ENCODE measurements at regions not wholly inside any gene's neighbourhood (a gene's known extent, or its start where the extent isn't known, plus 50 kb on each side); places are given as distances from the start of the nearest gene placed in this dataset.

DNA sequence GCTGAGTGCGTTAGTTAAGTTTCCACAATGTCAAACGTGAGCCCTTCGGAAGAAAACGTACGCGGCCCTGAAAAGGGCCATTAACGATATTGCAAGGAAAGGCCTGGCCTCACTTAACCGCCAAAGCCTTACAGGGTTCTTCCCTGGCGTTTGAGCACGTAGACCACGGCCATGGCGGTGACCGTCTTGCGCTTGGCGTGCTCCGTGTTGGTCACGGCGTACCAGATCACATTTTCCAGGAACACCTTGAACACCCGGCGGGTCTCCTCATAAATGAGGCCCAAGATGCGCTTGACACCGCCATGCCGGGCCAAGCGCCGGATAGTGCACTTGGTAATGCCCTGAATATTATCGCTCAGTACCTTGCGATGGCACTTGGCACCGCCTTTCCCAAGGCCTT lies 118.4 kb upstream of the BTN3A2 start:
- H3K36me3 ChIP-seq = no peaks in the 10 kb centered on the region
- no peaks in the 10 kb centered on the region for H3K9me3 ChIP-seq
- H3K27me3 ChIP-seq = peaks cover 0 to 21% of the 10 kb centered on the region in 2 donors
- no peak overlapping the region for H3K27ac ChIP-seq
- TF ChIP-seq, protein P1, sequence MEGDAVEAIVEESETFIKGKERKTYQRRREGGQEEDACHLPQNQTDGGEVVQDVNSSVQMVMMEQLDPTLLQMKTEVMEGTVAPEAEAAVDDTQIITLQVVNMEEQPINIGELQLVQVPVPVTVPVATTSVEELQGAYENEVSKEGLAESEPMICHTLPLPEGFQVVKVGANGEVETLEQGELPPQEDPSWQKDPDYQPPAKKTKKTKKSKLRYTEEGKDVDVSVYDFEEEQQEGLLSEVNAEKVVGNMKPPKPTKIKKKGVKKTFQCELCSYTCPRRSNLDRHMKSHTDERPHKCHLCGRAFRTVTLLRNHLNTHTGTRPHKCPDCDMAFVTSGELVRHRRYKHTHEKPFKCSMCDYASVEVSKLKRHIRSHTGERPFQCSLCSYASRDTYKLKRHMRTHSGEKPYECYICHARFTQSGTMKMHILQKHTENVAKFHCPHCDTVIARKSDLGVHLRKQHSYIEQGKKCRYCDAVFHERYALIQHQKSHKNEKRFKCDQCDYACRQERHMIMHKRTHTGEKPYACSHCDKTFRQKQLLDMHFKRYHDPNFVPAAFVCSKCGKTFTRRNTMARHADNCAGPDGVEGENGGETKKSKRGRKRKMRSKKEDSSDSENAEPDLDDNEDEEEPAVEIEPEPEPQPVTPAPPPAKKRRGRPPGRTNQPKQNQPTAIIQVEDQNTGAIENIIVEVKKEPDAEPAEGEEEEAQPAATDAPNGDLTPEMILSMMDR (IDR thresholded peaks at IDR 0.05) = no peak
- peaks cover 0 to 10% (median 3%) of the 10 kb centered on the region in 4 donors for H3K4me1 ChIP-seq
- DNase-seq = no peak
- H3K4me3 ChIP-seq = no peak overlapping the region
- intact Hi-C loops (cut with DNase I; ENCODE audit: low total_unique reads) = no loop called here

DNA sequence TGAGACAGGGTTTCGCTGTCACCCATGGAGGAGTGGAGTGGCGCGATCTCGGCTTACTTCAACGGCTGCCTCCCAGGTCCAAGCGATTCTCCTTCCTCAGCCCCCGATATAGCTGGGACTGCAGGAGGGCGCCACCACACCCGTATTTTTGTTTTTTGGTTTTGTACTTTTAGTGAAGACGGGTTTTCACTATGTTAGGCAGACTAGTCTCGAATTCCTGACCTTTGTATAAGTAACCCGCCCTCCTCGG lies 115.4 kb upstream of the BTN3A2 start:
- TF ChIP-seq, protein P1 (IDR thresholded peaks at IDR 0.05) = no peak
- Histone ChIP-seq H3K4me3 (peak overlapping the region; percentile 49 to 57), H3K9me3 (no peaks in the 10 kb centered on the region), H3K27ac (peak overlapping the region; percentile 27 to 42), H3K4me1 (peaks cover 0 to 13% (median 5%) of the 10 kb centered on the region in 4 donors), H3K27me3 (peaks cover 0 to 35% of the 10 kb centered on the region in 2 donors), H3K36me3 (no peaks in the 10 kb centered on the region)
- intact Hi-C loops (cut with DNase I; ENCODE audit: low total_unique reads) = no loop called here
- DNase-seq = no peak

DNA sequence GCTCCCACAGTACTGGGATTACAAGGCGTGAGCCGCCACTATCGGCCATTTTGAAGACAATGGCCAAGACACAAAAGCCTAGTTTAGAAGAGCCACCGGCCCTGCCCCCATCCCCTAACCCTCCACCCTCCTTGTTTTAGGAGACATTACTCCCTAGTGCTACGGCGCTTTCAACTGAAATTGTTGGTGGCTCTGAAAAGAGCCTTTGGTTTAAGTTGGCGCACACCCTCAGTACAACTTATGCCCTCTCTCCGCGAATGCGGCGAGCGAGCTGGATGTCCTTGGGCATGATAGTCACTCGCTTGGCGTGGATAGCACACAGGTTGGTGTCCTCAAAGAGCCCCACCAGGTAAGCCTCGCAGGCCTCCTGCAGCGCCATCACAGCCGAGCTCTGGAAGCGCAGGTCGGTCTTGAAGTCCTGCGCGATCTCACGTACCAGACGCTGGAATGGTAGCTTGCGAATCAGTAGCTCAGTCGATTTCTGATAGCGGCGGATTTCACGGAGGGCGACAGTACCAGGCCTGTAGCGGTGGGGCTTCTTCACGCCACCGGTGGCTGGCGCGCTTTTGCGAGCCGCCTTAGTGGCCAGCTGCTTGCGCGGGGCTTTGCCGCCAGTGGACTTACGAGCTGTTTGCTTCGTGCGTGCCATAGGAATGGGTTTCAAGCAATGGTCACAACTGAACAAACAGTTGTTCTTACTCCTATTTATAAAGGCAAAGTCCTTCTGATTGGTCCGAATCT lies 114.9 kb upstream of the BTN3A2 start:
- Histone ChIP-seq H3K4me1 (peaks cover 0 to 13% (median 5%) of the 10 kb centered on the region in 4 donors), H3K27me3 (peaks cover 0 to 40% of the 10 kb centered on the region in 2 donors), H3K9me3 (no peaks in the 10 kb centered on the region), H3K4me3 (peak overlapping the region; percentile 49 to 57), H3K27ac (peak overlapping the region; percentile 27 to 42), H3K36me3 (no peaks in the 10 kb centered on the region)
- intact Hi-C loops (cut with DNase I; ENCODE audit: low total_unique reads) = no loop called here
- DNase-seq = no peak
- TF ChIP-seq, protein P1 (IDR thresholded peaks at IDR 0.05) = no peak

DNA sequence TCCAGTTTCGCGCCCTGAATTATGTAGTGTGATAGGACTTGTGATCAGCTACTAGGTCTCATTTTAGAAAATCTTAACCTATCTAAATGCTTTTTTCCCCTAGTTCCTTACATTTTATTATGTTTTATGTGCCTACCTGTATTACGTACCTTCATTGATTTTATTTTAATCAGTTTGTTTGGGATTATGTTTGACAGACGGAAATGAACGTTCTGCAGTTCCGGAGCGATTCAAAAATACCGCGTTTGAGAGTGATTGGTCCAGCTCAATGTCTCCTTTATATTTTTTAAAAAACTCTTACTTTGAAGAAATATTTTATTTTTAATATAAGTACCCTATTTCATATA lies 114.3 kb upstream of the BTN3A2 start:
- Histone ChIP-seq H3K9me3 (no peaks in the 10 kb centered on the region), H3K36me3 (no peaks in the 10 kb centered on the region), H3K27me3 (peaks cover 0 to 40% of the 10 kb centered on the region in 2 donors), H3K27ac (peak overlapping the region in 1 of 2 donors; percentile 42), H3K4me1 (peaks cover 0 to 13% (median 5%) of the 10 kb centered on the region in 4 donors), H3K4me3 (peak overlapping the region; percentile 49 to 57)
- intact Hi-C loops (cut with DNase I; ENCODE audit: low total_unique reads) = no loop called here
- DNase-seq = no peak
- TF ChIP-seq, protein P1 (IDR thresholded peaks at IDR 0.05) = no peak

DNA sequence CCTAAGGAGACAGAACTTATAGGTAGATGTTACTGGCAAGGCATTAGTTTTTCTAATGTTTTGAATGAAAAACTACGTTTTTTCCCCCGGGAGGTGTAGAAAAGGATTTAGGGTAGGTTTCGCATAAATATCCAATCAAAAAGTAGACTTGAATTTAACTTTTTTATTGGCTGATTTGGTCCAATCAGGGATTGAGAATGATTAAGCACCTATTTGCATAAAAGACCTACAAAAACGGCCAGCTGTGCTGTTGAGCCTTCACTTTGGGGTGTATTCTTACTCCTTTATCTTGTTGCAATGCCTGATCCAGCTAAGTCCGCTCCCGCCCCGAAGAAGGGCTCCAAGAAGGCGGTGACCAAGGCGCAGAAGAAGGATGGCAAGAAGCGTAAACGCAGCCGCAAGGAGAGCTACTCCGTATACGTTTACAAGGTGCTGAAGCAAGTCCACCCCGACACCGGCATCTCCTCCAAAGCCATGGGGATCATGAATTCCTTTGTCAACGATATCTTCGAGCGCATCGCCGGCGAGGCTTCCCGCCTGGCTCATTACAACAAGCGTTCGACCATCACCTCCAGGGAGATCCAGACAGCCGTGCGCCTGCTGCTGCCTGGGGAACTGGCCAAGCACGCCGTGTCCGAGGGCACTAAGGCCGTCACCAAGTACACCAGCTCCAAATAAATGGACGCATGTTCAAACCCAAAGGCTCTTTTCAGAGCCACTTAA lies 113.5 kb upstream of the BTN3A2 start:
- TF ChIP-seq, protein P1 (IDR thresholded peaks at IDR 0.05) = no peak
- peaks cover 0 to 48% of the 10 kb centered on the region in 2 donors for H3K27me3 ChIP-seq
- H3K27ac ChIP-seq = peak overlapping the region; percentile 55 to 61
- peak in 1 of 2 donors; percentile 74 for DNase-seq
- H3K4me1 ChIP-seq = peaks cover 0 to 13% (median 5%) of the 10 kb centered on the region in 4 donors
- H3K9me3 ChIP-seq = no peaks in the 10 kb centered on the region
- intact Hi-C loops (cut with DNase I; ENCODE audit: low total_unique reads) = no loop called here
- H3K36me3 ChIP-seq = no peaks in the 10 kb centered on the region
- H3K4me3 ChIP-seq = peak overlapping the region; percentile 49 to 57

Measured in tibial artery (tissue), 4 donors.